ENCODE measurements at regions not wholly inside any gene's neighbourhood (a gene's known extent, or its start where the extent isn't known, plus 50 kb on each side); places are given as distances from the start of the nearest gene placed in this dataset.

DNA sequence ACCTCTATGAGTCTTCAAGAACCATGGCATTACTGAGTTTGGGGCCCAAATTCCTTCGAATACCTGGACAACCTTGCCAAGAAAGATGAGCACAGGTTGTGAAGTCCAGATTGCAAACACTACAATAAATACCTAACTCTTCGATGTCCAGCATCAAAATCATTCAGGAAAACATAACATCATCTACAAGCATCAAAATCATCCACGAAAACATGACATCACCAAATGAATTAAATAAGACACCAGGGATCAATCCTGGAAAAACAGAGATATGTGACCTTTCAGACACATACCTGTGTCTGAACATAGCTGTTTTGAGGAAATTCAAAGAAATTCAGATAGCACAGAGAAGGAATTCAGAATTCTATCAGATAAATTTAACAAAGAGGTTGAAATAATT is 262.0 kb upstream of the KITLG start:
- H3K79me2 ChIP-seq (ENCODE audit: low read depth): no peaks in the 10 kb centered on the region
- TF ChIP-seq, protein P1, sequence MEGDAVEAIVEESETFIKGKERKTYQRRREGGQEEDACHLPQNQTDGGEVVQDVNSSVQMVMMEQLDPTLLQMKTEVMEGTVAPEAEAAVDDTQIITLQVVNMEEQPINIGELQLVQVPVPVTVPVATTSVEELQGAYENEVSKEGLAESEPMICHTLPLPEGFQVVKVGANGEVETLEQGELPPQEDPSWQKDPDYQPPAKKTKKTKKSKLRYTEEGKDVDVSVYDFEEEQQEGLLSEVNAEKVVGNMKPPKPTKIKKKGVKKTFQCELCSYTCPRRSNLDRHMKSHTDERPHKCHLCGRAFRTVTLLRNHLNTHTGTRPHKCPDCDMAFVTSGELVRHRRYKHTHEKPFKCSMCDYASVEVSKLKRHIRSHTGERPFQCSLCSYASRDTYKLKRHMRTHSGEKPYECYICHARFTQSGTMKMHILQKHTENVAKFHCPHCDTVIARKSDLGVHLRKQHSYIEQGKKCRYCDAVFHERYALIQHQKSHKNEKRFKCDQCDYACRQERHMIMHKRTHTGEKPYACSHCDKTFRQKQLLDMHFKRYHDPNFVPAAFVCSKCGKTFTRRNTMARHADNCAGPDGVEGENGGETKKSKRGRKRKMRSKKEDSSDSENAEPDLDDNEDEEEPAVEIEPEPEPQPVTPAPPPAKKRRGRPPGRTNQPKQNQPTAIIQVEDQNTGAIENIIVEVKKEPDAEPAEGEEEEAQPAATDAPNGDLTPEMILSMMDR (conservative IDR thresholded peaks at IDR 0.05): no peak
- TF ChIP-seq EZH2 (IDR thresholded peaks at IDR 0.05; ENCODE audit: low read depth): no peak
- no peak overlapping the region; the same call in 1 of the 2 replicates for H2AFZ ChIP-seq
- H3K27me3 ChIP-seq (ENCODE audit: insufficient read depth, low read depth): no peaks in the 10 kb centered on the region
- H3K4me1 ChIP-seq (replicated peaks; ENCODE audit: insufficient read depth): no peaks in the 10 kb centered on the region
- no peaks in the 10 kb centered on the region for H3K36me3 ChIP-seq (ENCODE audit: low read depth)
- H3F3A ChIP-seq (ENCODE audit: insufficient read depth, low read depth): no peaks in the 10 kb centered on the region
- H3K9me2 ChIP-seq (ENCODE audit: insufficient read depth): no peaks in the 10 kb centered on the region
- no TSS peak for BruUV-seq (replicated peaks)
- CTCF ChIA-PET: no interaction called here
- H3K4me2 ChIP-seq: no peak overlapping the region
- no peak for DNase-seq
- no peak overlapping the region for H3K4me3 ChIP-seq
- H4K20me1 ChIP-seq (ENCODE audit: insufficient read depth): no peaks in the 10 kb centered on the region
- H3K9me3 ChIP-seq (ENCODE audit: insufficient read depth, low read depth): peaks cover 18% of the 10 kb centered on the region
- POLR2A ChIA-PET (ENCODE audit: unreplicated experiment): no interaction called here
- no peak overlapping the region for H3K27ac ChIP-seq
- intact Hi-C loops (cut with micrococcal nuclease; ENCODE audit: unreplicated experiment): no loop called here

DNA sequence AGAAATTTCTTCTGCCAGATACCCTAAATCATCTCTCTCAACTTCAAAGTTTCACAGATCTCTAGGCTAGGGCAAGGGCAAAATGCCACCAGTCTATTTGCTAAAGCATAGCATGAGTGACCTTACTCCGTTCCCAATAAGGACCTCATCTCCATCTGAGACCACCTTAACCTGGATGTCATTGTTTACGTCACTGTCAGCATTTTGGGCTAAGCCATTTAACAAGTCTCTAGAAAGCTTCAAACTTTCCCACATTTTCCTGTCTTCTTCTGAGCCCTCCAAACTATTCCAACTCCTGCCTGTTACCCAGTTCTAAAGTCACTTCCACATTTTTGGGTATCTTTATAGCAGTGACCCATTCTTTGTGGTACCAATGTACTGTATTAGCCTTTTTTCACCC is 259.2 kb upstream of the KITLG start:
- Histone ChIP-seq H3K27ac (no peak overlapping the region), H3K4me3 (no peak overlapping the region), H3K4me1 (replicated peaks; ENCODE audit: insufficient read depth) (no peaks in the 10 kb centered on the region), H2AFZ (peak overlapping the region; percentile 28; the same call in 1 of the 2 replicates), H3K36me3 (ENCODE audit: low read depth) (no peaks in the 10 kb centered on the region), H3K9me2 (ENCODE audit: insufficient read depth) (no peaks in the 10 kb centered on the region), H3K9me3 (ENCODE audit: insufficient read depth, low read depth) (peaks cover 18% of the 10 kb centered on the region), H4K20me1 (ENCODE audit: insufficient read depth) (no peaks in the 10 kb centered on the region), H3K4me2 (no peak overlapping the region), H3F3A (ENCODE audit: insufficient read depth, low read depth) (no peaks in the 10 kb centered on the region), H3K79me2 (ENCODE audit: low read depth) (no peaks in the 10 kb centered on the region), H3K27me3 (ENCODE audit: insufficient read depth, low read depth) (no peaks in the 10 kb centered on the region)
- no peak for TF ChIP-seq EZH2 (IDR thresholded peaks at IDR 0.05; ENCODE audit: low read depth)
- TF ChIP-seq, protein P1 (conservative IDR thresholded peaks at IDR 0.05): no peak
- intact Hi-C loops (cut with micrococcal nuclease; ENCODE audit: unreplicated experiment): no loop called here
- POLR2A ChIA-PET (ENCODE audit: unreplicated experiment): no interaction called here
- no peak for DNase-seq
- CTCF ChIA-PET: no interaction called here
- no TSS peak for BruUV-seq (replicated peaks)

DNA sequence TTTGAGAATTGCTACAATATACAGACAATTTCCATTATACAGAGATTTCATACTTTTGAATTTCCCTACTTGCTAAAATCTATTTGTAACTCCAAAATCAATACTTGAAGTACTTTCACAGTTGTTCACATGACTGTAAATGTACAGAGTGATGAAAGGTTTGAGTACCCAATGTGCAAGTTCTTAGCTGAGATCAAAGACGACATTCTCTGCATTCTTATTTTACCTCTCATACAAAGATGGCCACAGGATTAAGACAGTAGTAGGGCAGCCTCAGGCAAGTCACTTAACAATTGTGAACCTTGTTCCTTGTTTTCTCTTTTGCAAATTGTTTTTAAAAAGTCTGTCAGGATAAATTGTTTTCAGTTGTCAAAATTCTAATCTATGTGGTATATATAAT is 255.9 kb upstream of the KITLG start:
- peaks cover 18% of the 10 kb centered on the region for H3K9me3 ChIP-seq (ENCODE audit: insufficient read depth, low read depth)
- H3K27me3 ChIP-seq (ENCODE audit: insufficient read depth, low read depth): no peaks in the 10 kb centered on the region
- TF ChIP-seq, protein P1 (conservative IDR thresholded peaks at IDR 0.05): no peak
- no peak for TF ChIP-seq EZH2 (IDR thresholded peaks at IDR 0.05; ENCODE audit: low read depth)
- ChIA-PET CTCF (no interaction called here), POLR2A (ENCODE audit: unreplicated experiment) (no interaction called here)
- no peaks in the 10 kb centered on the region for H3F3A ChIP-seq (ENCODE audit: insufficient read depth, low read depth)
- H3K4me1 ChIP-seq (replicated peaks; ENCODE audit: insufficient read depth): no peaks in the 10 kb centered on the region
- intact Hi-C loops (cut with micrococcal nuclease; ENCODE audit: unreplicated experiment): no loop called here
- DNase-seq: peak in 1 of 2 experiments; percentile 53
- no peaks in the 10 kb centered on the region for H3K9me2 ChIP-seq (ENCODE audit: insufficient read depth)
- 0 out of 2 replicates have a peak overlapping the region, but pooled peaks have one; percentile 42 for H2AFZ ChIP-seq
- no peak overlapping the region for H3K27ac ChIP-seq
- no peak overlapping the region for H3K4me2 ChIP-seq
- no peaks in the 10 kb centered on the region for H4K20me1 ChIP-seq (ENCODE audit: insufficient read depth)
- no TSS peak for BruUV-seq (replicated peaks)
- H3K4me3 ChIP-seq: no peak overlapping the region
- no peaks in the 10 kb centered on the region for H3K36me3 ChIP-seq (ENCODE audit: low read depth)
- no peaks in the 10 kb centered on the region for H3K79me2 ChIP-seq (ENCODE audit: low read depth)
